HCT116 (cell line): ENCODE measurements at regions not wholly inside any gene's neighbourhood (a gene's known extent, or its start where the extent isn't known, plus 50 kb on each side); places are given as distances from the start of the nearest gene placed in this dataset.

Experiments used
- ATAC-seq: fragments of 200-7000 bp; cut with Tn5 transposase; 2 replicates; pipeline ENCODE4 v1.9.1; 2020; ENCODE audit warnings: mild to moderate bottlenecking, moderate library complexity
- BruUV-seq: library from RNA; stranded (reverse); fragments of 400-500 nt; replicated peaks from 2 replicates; lab custom pipeline; 2021; lab: Mats Ljungman, UMichigan
- CTCF ChIA-PET: fragments of 300-600 bp; sonication (Branson Sonifier 250); formaldehyde crosslinking; loops from one replicate; lab custom pipeline; 2021; ENCODE audit warnings: antibody characterized with exemption; lab: Charles Lee
- POLR2A ChIA-PET: fragments of 300-600, 350-600 bp; sonication (Branson Sonifier 250); formaldehyde crosslinking; loops from one replicate; lab custom pipeline; 2021; ENCODE audit warnings: antibody characterized with exemption; lab: Charles Lee
- RAD21 ChIA-PET, 2 experiments: fragments of 300-600 bp; sonication (Branson Sonifier 250); formaldehyde crosslinking; loops; one replicate each; lab custom pipeline; 2023; ENCODE audit warnings: low total read pairs in 2 of 2; ENCODE audit not compliant: uncharacterized antibody in 2 of 2, unreplicated experiment in 2 of 2, low non-redundant PET in 1 of 2; lab: Charles Lee
- DNase-seq: peaks from one replicate; pipeline ENCODE4 v3.0.0-alpha.2; 2010; ENCODE audit warnings: low read depth, low spot score
- H2AFZ ChIP-seq: fragments of 200-600 bp; shearing (Covaris generic), sonication (generic); 2 replicates; pipeline ENCODE4 v1.6.1; 2017; ENCODE audit warnings: low read depth, mixed run types, mixed read lengths, antibody characterized with exemption, low read length; ENCODE audit not compliant: poor library complexity, severe bottlenecking
- H3K27ac ChIP-seq: 2 replicates; pipeline ENCODE4 v1.5.1; 2012; ENCODE audit warnings: low read depth, low read length
- H3K27me3 ChIP-seq: fragments of 200-600 bp; sonication (generic); 2 replicates; pipeline ENCODE4 v1.6.1; 2016; ENCODE audit warnings: mixed run types, low read length, mixed read lengths; ENCODE audit not compliant: insufficient read depth
- H3K36me3 ChIP-seq, 2 experiments: fragments of 200-500 bp in 1 of 2; fragments of 200-600 bp in 1 of 2; sonication (Bioruptor generic) in 1 of 2; sonication (generic) in 1 of 2; 2 replicates each; pipeline versions ENCODE4 v1.5.1 to v1.6.1; 2014 to 2016; ENCODE audit warnings: low read length in 2 of 2, inconsistent platforms in 1 of 2, mixed read lengths in 1 of 2, mixed run types in 1 of 2; ENCODE audit not compliant: insufficient read depth in 2 of 2, control insufficient read depth in 1 of 2
- H3K4me1 ChIP-seq, 2 experiments: fragments of 200-600 bp in 1 of 2; sonication (generic) in 1 of 2; 2 replicates each; pipeline versions ENCODE4 v1.5.1 to v1.6.1; 2012 to 2017; ENCODE audit warnings: low read length in 2 of 2, inconsistent platforms in 1 of 2, mild to moderate bottlenecking in 1 of 2, mixed read lengths in 1 of 2, mixed run types in 1 of 2, moderate library complexity in 1 of 2; ENCODE audit not compliant: insufficient read depth in 2 of 2, control insufficient read depth in 1 of 2
- H3K4me2 ChIP-seq: fragments of 200-600 bp; sonication (generic); 2 replicates; pipeline ENCODE4 v1.6.1; 2017; ENCODE audit warnings: mixed run types, low read length, mixed read lengths
- H3K4me3 ChIP-seq, 2 experiments: fragments of 200-600 bp in 1 of 2; sonication (generic) in 1 of 2; replicated peaks in 1 of 2; 2 replicates each; pipeline ENCODE4 v1.5.1; 2011 to 2016; ENCODE audit warnings: low read length in 2 of 2, control low read depth in 1 of 2, low read depth in 1 of 2, mild to moderate bottlenecking in 1 of 2, mixed read lengths in 1 of 2, mixed run types in 1 of 2
- H3K79me2 ChIP-seq: fragments of 200-600 bp; sonication (generic); 2 replicates; pipeline ENCODE4 v1.6.1; 2017; ENCODE audit warnings: mild to moderate bottlenecking, mixed run types, low read length, moderate library complexity, mixed read lengths; ENCODE audit not compliant: insufficient read depth
- H3K9ac ChIP-seq: fragments of 200-600 bp; sonication (generic); 2 replicates; pipeline ENCODE4 v1.6.1; 2016; ENCODE audit warnings: low read length, mixed read lengths
- H3K9me2 ChIP-seq: fragments of 200-600 bp; sonication (generic), shearing (Covaris generic); 2 replicates; pipeline ENCODE4 v1.6.1; 2017; ENCODE audit warnings: mixed run types, mild to moderate bottlenecking, moderate library complexity; ENCODE audit not compliant: insufficient read depth
- H3K9me3 ChIP-seq, 2 experiments: fragments of 200-500 bp in 1 of 2; fragments of 200-600 bp in 1 of 2; sonication (Bioruptor generic) in 1 of 2; sonication (generic) in 1 of 2; 2 replicates each; pipeline ENCODE4 v1.6.1; 2014 to 2017; ENCODE audit warnings: low read length in 2 of 2, mixed read lengths in 2 of 2, inconsistent platforms in 1 of 2, low read depth in 1 of 2, mild to moderate bottlenecking in 1 of 2, mixed run types in 1 of 2, moderate library complexity in 1 of 2; ENCODE audit not compliant: control insufficient read depth in 1 of 2, insufficient read depth in 1 of 2
- H4K20me1 ChIP-seq: fragments of 200-600 bp; sonication (generic), shearing (Covaris generic); 2 replicates; pipeline ENCODE4 v1.6.1; 2017; ENCODE audit warnings: mixed run types, mild to moderate bottlenecking, moderate library complexity; ENCODE audit not compliant: insufficient read depth
- CEBPB ChIP-seq: IDR thresholded peaks from 2 replicates; pipeline ENCODE4 v1.6.1; 2012; ENCODE audit warnings: low read depth
- EGR1 ChIP-seq: IDR thresholded peaks from 2 replicates; pipeline ENCODE4 v1.6.1; 2012; ENCODE audit warnings: low read depth
- EZH2phosphoT487 ChIP-seq: fragments of 200-600 bp; IDR thresholded peaks from 2 replicates; pipeline ENCODE4 v1.6.1; 2018; ENCODE audit warnings: antibody characterized with exemption, borderline replicate concordance
- FOSL1 ChIP-seq: IDR thresholded peaks from 2 replicates; pipeline ENCODE4 v1.6.1; 2012; ENCODE audit warnings: low read depth
- JUND ChIP-seq: IDR thresholded peaks from 2 replicates; pipeline ENCODE4 v1.6.1; 2012
- MAX ChIP-seq: IDR thresholded peaks from 2 replicates; pipeline ENCODE4 v1.6.1; 2012
- POLR2AphosphoS5 ChIP-seq: IDR thresholded peaks from 2 replicates; pipeline ENCODE4 v1.6.1; 2011; ENCODE audit warnings: mild to moderate bottlenecking, low read depth, low read length, moderate library complexity
- RAD21 ChIP-seq: IDR thresholded peaks from 2 replicates; pipeline ENCODE4 v1.6.1; 2012; ENCODE audit warnings: low read depth, mild to moderate bottlenecking
- SIN3A ChIP-seq: IDR thresholded peaks from 2 replicates; pipeline ENCODE4 v1.6.1; 2012; ENCODE audit warnings: low read depth
- SP1 ChIP-seq: IDR thresholded peaks from 2 replicates; pipeline ENCODE4 v1.6.1; 2012; ENCODE audit warnings: low read depth
- SRF ChIP-seq: IDR thresholded peaks from 2 replicates; pipeline ENCODE4 v1.6.1; 2012; ENCODE audit warnings: low read depth
- TCF7L2 ChIP-seq: IDR thresholded peaks from 2 replicates; pipeline ENCODE4 v1.7.0; 2011; ENCODE audit warnings: borderline replicate concordance, inconsistent platforms; ENCODE audit not compliant: insufficient read depth, insufficient read length; ENCODE audit errors: extremely low read depth
- YY1 ChIP-seq: IDR thresholded peaks from 2 replicates; pipeline ENCODE4 v1.6.1; 2011; ENCODE audit warnings: low read length, low read depth, moderate library complexity, mild to moderate bottlenecking; ENCODE audit not compliant: insufficient replicate concordance; ENCODE audit errors: extremely low read depth
- ZFX ChIP-seq: fragments of 450-650 bp; IDR thresholded peaks from 2 replicates; pipeline ENCODE4 v1.6.1; 2017
- ZNF274 ChIP-seq: fragments of 200-500 bp; sonication (Bioruptor generic); IDR thresholded peaks from 2 replicates; pipeline ENCODE4 v1.6.1; 2014; ENCODE audit warnings: mild to moderate bottlenecking, low read depth, low read length, inconsistent platforms
- intact Hi-C: fragments of 100-400 bp; cut with micrococcal nuclease; formaldehyde crosslinking; loops from 2 replicates; pipeline ENCODE4 v1.10.0; 2022
- TF ChIP-seq, protein P1 (sequence below): IDR thresholded peaks from 2 replicates; pipeline ENCODE4 v1.6.1; 2012
- TF ChIP-seq, protein P2 (sequence below), 3 experiments: fragments of 200-600 bp in 1 of 3; sonication (generic) in 1 of 3; IDR thresholded peaks in 2 of 3; conservative IDR thresholded peaks in 1 of 3; 2 replicates each; pipeline ENCODE4 v1.5.1; 2012 to 2017; ENCODE audit warnings: low read depth in 2 of 3, low read length in 2 of 3, antibody characterized with exemption in 1 of 3, borderline replicate concordance in 1 of 3, control low read depth in 1 of 3, mild to moderate bottlenecking in 1 of 3, mixed read lengths in 1 of 3, mixed run types in 1 of 3, moderate library complexity in 1 of 3; ENCODE audit not compliant: insufficient read depth in 1 of 3

DNA sequence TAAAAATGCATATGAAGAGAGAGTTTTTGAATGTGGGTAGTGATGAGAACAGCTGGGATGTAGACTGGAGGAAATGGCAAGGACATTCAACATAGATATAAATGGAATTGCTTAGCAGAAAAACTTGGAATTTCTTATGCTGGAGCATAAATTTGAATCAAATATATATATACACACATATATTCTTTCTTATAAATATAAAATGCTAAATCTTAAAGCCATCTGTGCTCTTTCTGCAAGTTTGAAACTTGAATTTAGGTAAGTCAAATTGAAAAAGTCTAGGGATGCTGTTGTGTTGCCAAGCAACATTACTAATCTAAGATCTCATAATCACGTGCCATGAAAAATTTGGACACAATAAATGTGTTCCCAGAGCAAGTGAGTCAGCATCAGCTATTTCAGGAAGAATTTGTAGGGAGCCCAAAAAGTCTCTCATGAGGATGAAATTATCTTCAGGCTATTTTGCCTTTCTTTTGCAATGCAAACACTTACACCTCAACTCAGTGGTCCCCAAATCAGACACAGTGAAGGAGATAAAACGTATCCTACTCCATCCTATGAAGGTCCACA, 58.4 kb upstream of the ALDH1A1 start:
- Histone ChIP-seq H3K36me3 (no peaks in the 10 kb centered on the region), H3K4me3 (no peak overlapping the region), H3K4me1 (no peaks in the 10 kb centered on the region), H2AFZ (no peak overlapping the region), H3K9ac (no peak overlapping the region), H4K20me1 (no peaks in the 10 kb centered on the region), H3K9me3 (no peaks in the 10 kb centered on the region), H3K79me2 (no peaks in the 10 kb centered on the region), H3K27ac (no peak overlapping the region), H3K27me3 (no peaks in the 10 kb centered on the region), H3K9me2 (no peaks in the 10 kb centered on the region), H3K4me2 (no peak overlapping the region)
- intact Hi-C loops = loop anchor here (5.0 kb wide), 1 partner anchor 1566 kb away; no protein-coding TSS in a partner anchor
- no peak for DNase-seq
- POLR2A ChIA-PET = no interaction called here
- CTCF ChIA-PET = no interaction called here
- RAD21 ChIA-PET = no interaction called here
- BruUV-seq = no TSS peak
- TF ChIP-seq ZFX = no peak
- no peak for TF ChIP-seq YY1
- no peak for TF ChIP-seq RAD21
- TF ChIP-seq SRF = no peak
- no peak for TF ChIP-seq POLR2AphosphoS5
- TF ChIP-seq, protein P1, sequence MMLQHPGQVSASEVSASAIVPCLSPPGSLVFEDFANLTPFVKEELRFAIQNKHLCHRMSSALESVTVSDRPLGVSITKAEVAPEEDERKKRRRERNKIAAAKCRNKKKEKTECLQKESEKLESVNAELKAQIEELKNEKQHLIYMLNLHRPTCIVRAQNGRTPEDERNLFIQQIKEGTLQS = no peak
- TF ChIP-seq JUND = no peak
- no peak for TF ChIP-seq CEBPB
- TF ChIP-seq ZNF274 = no peak
- no peak for TF ChIP-seq SIN3A
- no peak for TF ChIP-seq EGR1
- TF ChIP-seq MAX = no peak
- TF ChIP-seq TCF7L2 = no peak
- TF ChIP-seq, protein P2, sequence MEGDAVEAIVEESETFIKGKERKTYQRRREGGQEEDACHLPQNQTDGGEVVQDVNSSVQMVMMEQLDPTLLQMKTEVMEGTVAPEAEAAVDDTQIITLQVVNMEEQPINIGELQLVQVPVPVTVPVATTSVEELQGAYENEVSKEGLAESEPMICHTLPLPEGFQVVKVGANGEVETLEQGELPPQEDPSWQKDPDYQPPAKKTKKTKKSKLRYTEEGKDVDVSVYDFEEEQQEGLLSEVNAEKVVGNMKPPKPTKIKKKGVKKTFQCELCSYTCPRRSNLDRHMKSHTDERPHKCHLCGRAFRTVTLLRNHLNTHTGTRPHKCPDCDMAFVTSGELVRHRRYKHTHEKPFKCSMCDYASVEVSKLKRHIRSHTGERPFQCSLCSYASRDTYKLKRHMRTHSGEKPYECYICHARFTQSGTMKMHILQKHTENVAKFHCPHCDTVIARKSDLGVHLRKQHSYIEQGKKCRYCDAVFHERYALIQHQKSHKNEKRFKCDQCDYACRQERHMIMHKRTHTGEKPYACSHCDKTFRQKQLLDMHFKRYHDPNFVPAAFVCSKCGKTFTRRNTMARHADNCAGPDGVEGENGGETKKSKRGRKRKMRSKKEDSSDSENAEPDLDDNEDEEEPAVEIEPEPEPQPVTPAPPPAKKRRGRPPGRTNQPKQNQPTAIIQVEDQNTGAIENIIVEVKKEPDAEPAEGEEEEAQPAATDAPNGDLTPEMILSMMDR (IDR thresholded peaks at IDR 0.05 in 2 of 3, conservative IDR thresholded peaks at IDR 0.05 in 1 of 3; ENCODE audit: borderline replicate concordance in 1 of 3, insufficient read depth in 1 of 3, low read depth in 2 of 3, low read length in 2 of 3) = no peak
- no peak for TF ChIP-seq SP1
- no peak for TF ChIP-seq EZH2phosphoT487
- no peak for TF ChIP-seq FOSL1
- ATAC-seq = no peak
